Bronchial epithelial cell (primary cell): ENCODE measurements at regions not wholly inside any gene's neighbourhood (a gene's known extent, or its start where the extent isn't known, plus 50 kb on each side); places are given as distances from the start of the nearest gene placed in this dataset.

Source experiments
- DNase-seq: peaks from one replicate; pipeline ENCODE4 v3.0.0-alpha.2; 2010; ENCODE audit warnings: low read depth
- FAIRE-seq: peaks from 2 replicates; lab custom pipeline; 2011; peaks lifted over from hg19 to GRCh38; lab: Jason Lieb, UNC
- H3K27me3 ChIP-seq: 2 replicates; pipeline ENCODE4 v1.5.1; 2011; ENCODE audit warnings: low read length; ENCODE audit not compliant: control insufficient read depth, insufficient read depth
- H3K36me3 ChIP-seq: 2 replicates; pipeline ENCODE4 v1.5.1; 2011; ENCODE audit warnings: low read length; ENCODE audit not compliant: control insufficient read depth, insufficient read depth
- H3K4me3 ChIP-seq: 2 replicates; pipeline ENCODE4 v1.5.1; 2011; ENCODE audit warnings: mild to moderate bottlenecking, low read depth, low read length, control low read depth
- TF ChIP-seq, protein P1 (sequence below): IDR thresholded peaks from 2 replicates; pipeline ENCODE4 v1.5.1; 2011; ENCODE audit warnings: mild to moderate bottlenecking, moderate library complexity, low read length, control low read depth, inconsistent platforms; ENCODE audit not compliant: insufficient read depth, severe bottlenecking

DNA sequence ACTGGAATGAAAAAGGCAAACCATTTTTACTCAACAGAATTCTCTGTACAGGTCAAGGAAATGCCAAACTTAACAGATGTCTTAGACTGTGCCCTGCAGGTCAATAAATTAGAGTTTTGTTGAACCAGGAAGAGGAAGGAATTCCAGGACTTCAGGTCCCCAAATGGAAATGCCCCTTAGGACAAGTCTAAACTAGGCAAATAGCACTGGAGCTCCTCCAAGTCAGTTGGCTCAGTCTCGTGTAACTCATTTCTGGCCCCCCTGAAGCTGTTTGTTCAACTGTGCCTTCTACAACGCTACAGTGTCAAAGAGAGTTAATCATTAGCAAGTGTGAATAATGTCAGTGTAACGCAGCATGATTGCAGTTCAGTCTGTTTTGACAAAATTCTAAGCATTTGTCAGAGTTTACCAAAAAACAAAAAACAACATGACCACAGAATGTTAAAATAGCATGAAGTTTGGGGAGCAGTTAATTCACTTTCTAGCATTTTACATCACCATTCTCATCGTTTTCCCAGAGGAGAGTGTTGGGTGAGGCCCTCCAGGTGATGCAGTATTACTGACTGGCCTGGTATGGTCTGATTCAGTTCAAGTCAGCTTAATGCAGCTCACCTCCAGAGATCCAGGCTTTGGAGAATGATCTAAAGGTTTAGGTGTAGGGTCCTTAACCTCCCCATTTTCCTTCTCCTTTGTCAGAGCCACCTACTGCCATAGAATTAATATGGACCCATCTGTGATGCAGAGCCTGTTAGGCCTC lies 108.1 kb downstream of the AQP4 start:
- TF ChIP-seq, protein P1, sequence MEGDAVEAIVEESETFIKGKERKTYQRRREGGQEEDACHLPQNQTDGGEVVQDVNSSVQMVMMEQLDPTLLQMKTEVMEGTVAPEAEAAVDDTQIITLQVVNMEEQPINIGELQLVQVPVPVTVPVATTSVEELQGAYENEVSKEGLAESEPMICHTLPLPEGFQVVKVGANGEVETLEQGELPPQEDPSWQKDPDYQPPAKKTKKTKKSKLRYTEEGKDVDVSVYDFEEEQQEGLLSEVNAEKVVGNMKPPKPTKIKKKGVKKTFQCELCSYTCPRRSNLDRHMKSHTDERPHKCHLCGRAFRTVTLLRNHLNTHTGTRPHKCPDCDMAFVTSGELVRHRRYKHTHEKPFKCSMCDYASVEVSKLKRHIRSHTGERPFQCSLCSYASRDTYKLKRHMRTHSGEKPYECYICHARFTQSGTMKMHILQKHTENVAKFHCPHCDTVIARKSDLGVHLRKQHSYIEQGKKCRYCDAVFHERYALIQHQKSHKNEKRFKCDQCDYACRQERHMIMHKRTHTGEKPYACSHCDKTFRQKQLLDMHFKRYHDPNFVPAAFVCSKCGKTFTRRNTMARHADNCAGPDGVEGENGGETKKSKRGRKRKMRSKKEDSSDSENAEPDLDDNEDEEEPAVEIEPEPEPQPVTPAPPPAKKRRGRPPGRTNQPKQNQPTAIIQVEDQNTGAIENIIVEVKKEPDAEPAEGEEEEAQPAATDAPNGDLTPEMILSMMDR = no peak
- Histone ChIP-seq H3K4me3 (no peak overlapping the region), H3K36me3 (no peaks in the 10 kb centered on the region), H3K27me3 (no peaks in the 10 kb centered on the region)
- FAIRE-seq (no peak), DNase-seq (peak; percentile 72)

DNA sequence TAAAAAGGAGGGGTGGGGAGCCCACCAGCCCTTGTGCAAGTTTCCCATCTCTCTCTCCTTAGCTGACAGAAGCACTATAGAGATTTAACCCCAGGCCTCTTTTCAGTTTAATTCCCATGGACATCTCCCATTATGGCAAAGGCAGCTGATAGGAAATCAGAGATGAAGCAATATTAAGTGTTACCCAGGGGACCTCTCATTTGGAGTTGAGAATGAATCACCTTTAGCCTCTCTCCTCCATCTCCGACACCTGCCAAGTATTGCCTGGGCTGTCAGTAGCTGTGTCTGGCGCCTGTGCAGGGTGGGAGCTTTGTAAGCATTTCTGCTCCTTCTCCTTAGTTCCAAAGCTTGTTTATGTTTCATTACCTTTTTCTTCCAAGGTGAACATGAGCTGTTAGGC lies 109.0 kb downstream of the AQP4 start:
- Histone ChIP-seq H3K36me3 (no peaks in the 10 kb centered on the region), H3K27me3 (no peaks in the 10 kb centered on the region), H3K4me3 (no peak overlapping the region)
- TF ChIP-seq, protein P1 = no peak
- FAIRE-seq (no peak), DNase-seq (peak; percentile 45)

DNA sequence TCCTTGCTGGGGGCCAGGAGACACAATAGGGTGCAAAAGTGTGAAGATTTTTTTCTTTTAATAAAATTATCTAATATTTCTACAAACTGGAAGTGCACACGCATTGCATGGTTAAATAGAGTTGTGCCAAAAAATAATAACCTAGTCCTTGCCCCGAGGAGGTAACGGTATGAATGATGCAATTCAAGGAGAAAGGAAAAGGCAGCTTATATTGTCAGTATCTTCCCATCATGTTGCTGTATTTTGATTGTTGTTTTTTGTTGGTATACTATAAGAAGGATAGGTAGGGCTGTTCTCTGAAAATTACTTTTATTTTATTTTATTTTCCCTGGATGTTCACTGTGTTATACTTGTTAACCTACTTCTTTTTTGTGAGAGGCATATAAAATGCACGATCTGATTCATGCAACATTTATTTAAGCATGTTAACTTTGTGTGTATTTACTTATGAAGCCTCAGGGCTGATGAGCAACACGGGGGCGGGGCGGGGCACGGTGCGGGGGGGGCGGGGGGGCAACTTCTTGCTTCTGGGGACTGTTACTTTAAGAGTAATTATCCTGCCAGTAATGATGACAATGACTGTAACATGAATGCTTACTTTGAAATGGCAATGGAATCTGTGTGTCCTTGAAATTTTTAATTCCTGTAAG lies 118.6 kb downstream of the AQP4 start:
- peak; percentile 76 for DNase-seq
- Histone ChIP-seq H3K36me3 (no peaks in the 10 kb centered on the region), H3K4me3 (no peak overlapping the region), H3K27me3 (no peaks in the 10 kb centered on the region)
- TF ChIP-seq, protein P1 = no peak
- no peak for FAIRE-seq

DNA sequence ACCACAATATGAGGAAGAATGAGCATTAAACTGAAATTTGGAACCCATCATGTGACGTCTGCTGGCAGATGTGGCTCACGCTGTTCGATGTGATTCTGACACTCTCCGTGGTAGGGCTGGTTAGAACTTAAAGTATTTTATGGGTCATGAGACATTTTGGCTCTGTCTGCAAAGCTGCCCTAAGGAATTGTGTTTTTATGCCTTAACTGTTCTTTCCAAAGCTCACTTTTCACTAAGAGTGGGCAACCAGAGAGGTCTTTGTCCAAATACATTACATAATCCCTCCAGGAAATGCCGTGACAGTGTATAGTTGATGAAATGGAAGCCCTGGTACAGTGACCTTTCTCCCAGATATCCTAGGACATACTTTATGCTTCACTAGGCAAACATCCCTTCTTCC lies 119.1 kb downstream of the AQP4 start:
- H3K27me3 ChIP-seq = no peaks in the 10 kb centered on the region
- H3K36me3 ChIP-seq = no peaks in the 10 kb centered on the region
- no peak overlapping the region for H3K4me3 ChIP-seq
- TF ChIP-seq, protein P1 = no peak
- FAIRE-seq = no peak
- peak; percentile 30 for DNase-seq

DNA sequence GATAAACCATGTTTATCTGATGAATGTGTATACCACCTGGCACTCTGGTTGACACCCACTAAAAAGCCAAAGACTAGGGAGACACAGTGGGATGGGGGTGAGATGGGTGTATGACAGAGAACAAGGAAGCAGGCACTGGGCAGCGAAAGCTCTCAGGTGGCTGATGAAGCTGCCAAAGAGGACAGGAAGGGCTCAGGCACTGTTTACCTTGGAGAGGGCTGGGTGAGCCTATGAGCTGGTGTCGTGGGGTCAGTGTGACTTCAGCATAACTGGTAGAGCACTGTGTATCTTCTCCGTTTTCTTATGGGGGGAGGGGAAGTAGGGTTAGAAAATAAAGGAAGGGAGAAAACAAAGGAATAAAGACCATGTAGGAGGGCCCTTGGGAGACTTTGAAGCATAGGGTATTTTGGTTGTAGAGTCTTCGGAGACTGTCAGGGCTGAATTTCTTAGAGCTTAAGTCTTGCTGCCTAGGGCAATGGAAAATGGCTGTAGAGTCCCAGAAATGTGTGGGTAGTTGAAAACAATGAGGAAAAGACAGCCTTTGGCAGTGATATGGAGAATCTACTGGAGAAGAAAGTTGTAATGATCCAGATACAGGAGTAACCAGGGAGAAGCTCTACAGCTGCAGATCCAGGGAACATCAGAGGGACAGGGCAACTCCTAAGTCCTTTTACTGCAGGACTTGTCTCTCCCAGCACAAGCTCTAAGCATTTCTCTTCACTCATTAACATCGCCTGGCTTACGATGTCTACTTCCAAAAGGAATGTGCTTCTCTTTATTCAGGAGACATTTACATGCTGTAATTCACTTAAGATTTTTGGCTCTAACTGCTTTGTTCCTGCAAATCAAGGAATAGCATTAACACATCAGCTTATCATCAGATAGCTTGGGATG lies 120.0 kb downstream of the AQP4 start:
- Histone ChIP-seq H3K36me3 (no peaks in the 10 kb centered on the region), H3K4me3 (no peak overlapping the region), H3K27me3 (no peaks in the 10 kb centered on the region)
- DNase-seq (no peak), FAIRE-seq (no peak)
- TF ChIP-seq, protein P1 = no peak
